HCT116 (cell line): ENCODE measurements at regions not wholly inside any gene's neighbourhood (a gene's known extent, or its start where the extent isn't known, plus 50 kb on each side); places are given as distances from the start of the nearest gene placed in this dataset.

Experiments used
- ATAC-seq: fragments of 200-7000 bp; cut with Tn5 transposase; 2 replicates; pipeline ENCODE4 v1.9.1; 2020; ENCODE audit warnings: mild to moderate bottlenecking, moderate library complexity
- BruUV-seq: library from RNA; stranded (reverse); fragments of 400-500 nt; replicated peaks from 2 replicates; lab custom pipeline; 2021; lab: Mats Ljungman, UMichigan
- CTCF ChIA-PET: fragments of 300-600 bp; sonication (Branson Sonifier 250); formaldehyde crosslinking; loops from one replicate; lab custom pipeline; 2021; ENCODE audit warnings: antibody characterized with exemption; lab: Charles Lee
- POLR2A ChIA-PET: fragments of 300-600, 350-600 bp; sonication (Branson Sonifier 250); formaldehyde crosslinking; loops from one replicate; lab custom pipeline; 2021; ENCODE audit warnings: antibody characterized with exemption; lab: Charles Lee
- RAD21 ChIA-PET, 2 experiments: fragments of 300-600 bp; sonication (Branson Sonifier 250); formaldehyde crosslinking; loops; one replicate each; lab custom pipeline; 2023; ENCODE audit warnings: low total read pairs in 2 of 2; ENCODE audit not compliant: uncharacterized antibody in 2 of 2, unreplicated experiment in 2 of 2, low non-redundant PET in 1 of 2; lab: Charles Lee
- DNase-seq: peaks from one replicate; pipeline ENCODE4 v3.0.0-alpha.2; 2010; ENCODE audit warnings: low read depth, low spot score
- H2AFZ ChIP-seq: fragments of 200-600 bp; shearing (Covaris generic), sonication (generic); 2 replicates; pipeline ENCODE4 v1.6.1; 2017; ENCODE audit warnings: low read depth, mixed run types, mixed read lengths, antibody characterized with exemption, low read length; ENCODE audit not compliant: poor library complexity, severe bottlenecking
- H3K27ac ChIP-seq: 2 replicates; pipeline ENCODE4 v1.5.1; 2012; ENCODE audit warnings: low read depth, low read length
- H3K27me3 ChIP-seq: fragments of 200-600 bp; sonication (generic); 2 replicates; pipeline ENCODE4 v1.6.1; 2016; ENCODE audit warnings: mixed run types, low read length, mixed read lengths; ENCODE audit not compliant: insufficient read depth
- H3K36me3 ChIP-seq, 2 experiments: fragments of 200-500 bp in 1 of 2; fragments of 200-600 bp in 1 of 2; sonication (Bioruptor generic) in 1 of 2; sonication (generic) in 1 of 2; 2 replicates each; pipeline versions ENCODE4 v1.5.1 to v1.6.1; 2014 to 2016; ENCODE audit warnings: low read length in 2 of 2, inconsistent platforms in 1 of 2, mixed read lengths in 1 of 2, mixed run types in 1 of 2; ENCODE audit not compliant: insufficient read depth in 2 of 2, control insufficient read depth in 1 of 2
- H3K4me1 ChIP-seq, 2 experiments: fragments of 200-600 bp in 1 of 2; sonication (generic) in 1 of 2; 2 replicates each; pipeline versions ENCODE4 v1.5.1 to v1.6.1; 2012 to 2017; ENCODE audit warnings: low read length in 2 of 2, inconsistent platforms in 1 of 2, mild to moderate bottlenecking in 1 of 2, mixed read lengths in 1 of 2, mixed run types in 1 of 2, moderate library complexity in 1 of 2; ENCODE audit not compliant: insufficient read depth in 2 of 2, control insufficient read depth in 1 of 2
- H3K4me2 ChIP-seq: fragments of 200-600 bp; sonication (generic); 2 replicates; pipeline ENCODE4 v1.6.1; 2017; ENCODE audit warnings: mixed run types, low read length, mixed read lengths
- H3K4me3 ChIP-seq, 2 experiments: fragments of 200-600 bp in 1 of 2; sonication (generic) in 1 of 2; replicated peaks in 1 of 2; 2 replicates each; pipeline ENCODE4 v1.5.1; 2011 to 2016; ENCODE audit warnings: low read length in 2 of 2, control low read depth in 1 of 2, low read depth in 1 of 2, mild to moderate bottlenecking in 1 of 2, mixed read lengths in 1 of 2, mixed run types in 1 of 2
- H3K79me2 ChIP-seq: fragments of 200-600 bp; sonication (generic); 2 replicates; pipeline ENCODE4 v1.6.1; 2017; ENCODE audit warnings: mild to moderate bottlenecking, mixed run types, low read length, moderate library complexity, mixed read lengths; ENCODE audit not compliant: insufficient read depth
- H3K9ac ChIP-seq: fragments of 200-600 bp; sonication (generic); 2 replicates; pipeline ENCODE4 v1.6.1; 2016; ENCODE audit warnings: low read length, mixed read lengths
- H3K9me2 ChIP-seq: fragments of 200-600 bp; sonication (generic), shearing (Covaris generic); 2 replicates; pipeline ENCODE4 v1.6.1; 2017; ENCODE audit warnings: mixed run types, mild to moderate bottlenecking, moderate library complexity; ENCODE audit not compliant: insufficient read depth
- H3K9me3 ChIP-seq, 2 experiments: fragments of 200-500 bp in 1 of 2; fragments of 200-600 bp in 1 of 2; sonication (Bioruptor generic) in 1 of 2; sonication (generic) in 1 of 2; 2 replicates each; pipeline ENCODE4 v1.6.1; 2014 to 2017; ENCODE audit warnings: low read length in 2 of 2, mixed read lengths in 2 of 2, inconsistent platforms in 1 of 2, low read depth in 1 of 2, mild to moderate bottlenecking in 1 of 2, mixed run types in 1 of 2, moderate library complexity in 1 of 2; ENCODE audit not compliant: control insufficient read depth in 1 of 2, insufficient read depth in 1 of 2
- H4K20me1 ChIP-seq: fragments of 200-600 bp; sonication (generic), shearing (Covaris generic); 2 replicates; pipeline ENCODE4 v1.6.1; 2017; ENCODE audit warnings: mixed run types, mild to moderate bottlenecking, moderate library complexity; ENCODE audit not compliant: insufficient read depth
- ATF3 ChIP-seq: IDR thresholded peaks from 2 replicates; pipeline ENCODE4 v1.6.1; 2012
- CEBPB ChIP-seq: IDR thresholded peaks from 2 replicates; pipeline ENCODE4 v1.6.1; 2012; ENCODE audit warnings: low read depth
- CTCF ChIP-seq, 3 experiments: fragments of 200-600 bp in 1 of 3; sonication (generic) in 1 of 3; IDR thresholded peaks in 2 of 3; conservative IDR thresholded peaks in 1 of 3; 2 replicates each; pipeline ENCODE4 v1.5.1; 2012 to 2017; ENCODE audit warnings: low read depth in 2 of 3, low read length in 2 of 3, antibody characterized with exemption in 1 of 3, borderline replicate concordance in 1 of 3, control low read depth in 1 of 3, mild to moderate bottlenecking in 1 of 3, mixed read lengths in 1 of 3, mixed run types in 1 of 3, moderate library complexity in 1 of 3; ENCODE audit not compliant: insufficient read depth in 1 of 3
- EGR1 ChIP-seq: IDR thresholded peaks from 2 replicates; pipeline ENCODE4 v1.6.1; 2012; ENCODE audit warnings: low read depth
- ELF1 ChIP-seq: IDR thresholded peaks from 2 replicates; pipeline ENCODE4 v1.6.1; 2012; ENCODE audit warnings: low read depth, borderline replicate concordance
- EZH2 ChIP-seq: fragments of 200-600 bp; sonication (generic); IDR thresholded peaks from 2 replicates; pipeline ENCODE4 v1.6.1; 2017; ENCODE audit warnings: antibody characterized with exemption, mixed run types
- JUND ChIP-seq: IDR thresholded peaks from 2 replicates; pipeline ENCODE4 v1.6.1; 2012
- MAX ChIP-seq: IDR thresholded peaks from 2 replicates; pipeline ENCODE4 v1.6.1; 2012
- POLR2AphosphoS5 ChIP-seq: IDR thresholded peaks from 2 replicates; pipeline ENCODE4 v1.6.1; 2011; ENCODE audit warnings: mild to moderate bottlenecking, low read depth, low read length, moderate library complexity
- SIN3A ChIP-seq: IDR thresholded peaks from 2 replicates; pipeline ENCODE4 v1.6.1; 2012; ENCODE audit warnings: low read depth
- SP1 ChIP-seq: IDR thresholded peaks from 2 replicates; pipeline ENCODE4 v1.6.1; 2012; ENCODE audit warnings: low read depth
- SRF ChIP-seq: IDR thresholded peaks from 2 replicates; pipeline ENCODE4 v1.6.1; 2012; ENCODE audit warnings: low read depth
- TCF7L2 ChIP-seq: IDR thresholded peaks from 2 replicates; pipeline ENCODE4 v1.7.0; 2011; ENCODE audit warnings: borderline replicate concordance, inconsistent platforms; ENCODE audit not compliant: insufficient read depth, insufficient read length; ENCODE audit errors: extremely low read depth
- YY1 ChIP-seq: IDR thresholded peaks from 2 replicates; pipeline ENCODE4 v1.6.1; 2011; ENCODE audit warnings: low read length, low read depth, moderate library complexity, mild to moderate bottlenecking; ENCODE audit not compliant: insufficient replicate concordance; ENCODE audit errors: extremely low read depth
- ZBTB33 ChIP-seq: IDR thresholded peaks from 2 replicates; pipeline ENCODE4 v1.6.1; 2011; ENCODE audit warnings: mild to moderate bottlenecking, low read length, moderate library complexity; ENCODE audit not compliant: insufficient replicate concordance; ENCODE audit errors: extremely low read depth
- ZFX ChIP-seq: fragments of 450-650 bp; IDR thresholded peaks from 2 replicates; pipeline ENCODE4 v1.6.1; 2017
- intact Hi-C: fragments of 100-400 bp; cut with micrococcal nuclease; formaldehyde crosslinking; loops from 2 replicates; pipeline ENCODE4 v1.10.0; 2022

- no peak for TF ChIP-seq SP1
- no peak for TF ChIP-seq ZFX
- no peak for TF ChIP-seq YY1
- no peak for TF ChIP-seq SRF
- TF ChIP-seq ATF3, result no peak
- TF ChIP-seq ELF1, result no peak
- no peak for TF ChIP-seq CEBPB
- no peak for TF ChIP-seq EZH2
- TF ChIP-seq TCF7L2, result no peak
- TF ChIP-seq JUND, result no peak
- TF ChIP-seq MAX, result no peak
- no peak for TF ChIP-seq ZBTB33
- no peak for TF ChIP-seq CTCF (IDR thresholded peaks at IDR 0.05 in 2 of 3, conservative IDR thresholded peaks at IDR 0.05 in 1 of 3; ENCODE audit: borderline replicate concordance in 1 of 3, insufficient read depth in 1 of 3, low read depth in 2 of 3, low read length in 2 of 3)
- TF ChIP-seq EGR1, result no peak
- no peak for TF ChIP-seq SIN3A
- TF ChIP-seq POLR2AphosphoS5, result no peak
- TF ChIP-seq, all 23 proteins: peak for 0
- no peak overlapping the region for H3K27ac ChIP-seq
- CTCF ChIA-PET, result interaction anchor here (1.2 kb wide), 1 partner anchor 402 kb away, joined by 6 read pairs; no protein-coding TSS in a partner anchor
- no peaks in the 10 kb centered on the region for H3K4me1 ChIP-seq
- no peaks in the 10 kb centered on the region for H4K20me1 ChIP-seq
- ATAC-seq (no peak), DNase-seq (no peak)
- RAD21 ChIA-PET, result no interaction called here
- H3K9me3 ChIP-seq, result peaks cover 5 to 10% of the 10 kb centered on the region in 2 experiments; a peak in 2 of 4 replicates
- BruUV-seq, result no TSS peak
- no peaks in the 10 kb centered on the region for H3K27me3 ChIP-seq
- H3K9me2 ChIP-seq, result no peaks in the 10 kb centered on the region
- POLR2A ChIA-PET, result no interaction called here
- no peak overlapping the region for H3K4me3 ChIP-seq
- no peak overlapping the region for H2AFZ ChIP-seq
- intact Hi-C loops, result no loop called here
- no peak overlapping the region for H3K4me2 ChIP-seq
- H3K36me3 ChIP-seq, result no peaks in the 10 kb centered on the region
- H3K79me2 ChIP-seq, result no peaks in the 10 kb centered on the region
- H3K9ac ChIP-seq, result no peak overlapping the region
Measured at GRCh38 chr6:91483415-91484105, 896.7 kb upstream of the MAP3K7 start.
